GM19468 (cell line): ENCODE measurements at regions not wholly inside any gene's neighbourhood (a gene's known extent, or its start where the extent isn't known, plus 50 kb on each side); places are given as distances from the start of the nearest gene placed in this dataset.
"Not testable (repeated sequence)": the region's sequence is repeated elsewhere in the genome, so short reads cannot be mapped to it uniquely, and the experiment has no call there.

ENCODE experiments used
- ATAC-seq: cut with Tn5 transposase; IDR thresholded peaks from one replicate; pipeline ENCODE4 v1.9.1; 2021; ENCODE audit warnings: mild to moderate bottlenecking, moderate library complexity, moderate number of reproducible peaks; ENCODE audit not compliant: unreplicated experiment; ENCODE audit errors: extremely low read depth

- ATAC-seq: no peak
Observed at GRCh38 chr14:106414464-106414863, 888.1 kb downstream of the TMEM121 start.

- no peak for ATAC-seq
Observed at GRCh38 chr14:106417224-106418049, 891.1 kb downstream of the TMEM121 start.

DNA sequence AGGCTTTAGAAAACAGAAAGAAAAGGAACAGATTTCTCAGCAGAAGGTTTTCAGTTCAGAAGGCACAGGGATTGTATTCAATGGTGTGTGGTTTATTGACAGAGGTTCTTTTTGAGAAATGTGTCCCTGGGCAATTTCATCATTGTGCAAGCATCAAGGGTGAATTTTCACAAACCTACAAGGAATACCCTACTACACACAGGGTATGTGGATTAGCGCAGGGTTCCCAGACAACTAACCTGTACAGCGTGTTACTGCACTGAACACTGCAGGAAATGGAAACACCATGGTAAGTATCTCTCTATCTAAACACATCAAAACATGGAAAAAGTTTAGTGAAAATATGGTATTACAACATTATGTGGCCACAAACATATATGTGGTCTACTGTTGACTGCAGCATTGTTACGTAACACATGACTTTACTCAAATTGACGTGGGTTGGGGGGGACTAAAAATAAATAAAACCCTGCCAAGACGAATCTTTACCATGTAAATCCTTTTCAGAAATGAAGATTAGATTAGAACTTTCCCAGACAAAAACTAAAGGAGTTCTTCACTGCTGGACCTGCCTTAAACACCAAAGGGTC lies 893.1 kb downstream of the TMEM121 start:
- no peak for ATAC-seq

- not testable (repeated sequence) for ATAC-seq
Observed at GRCh38 chr14:106421431-106422033, 895.1 kb downstream of the TMEM121 start.

GRCh38 chr14:106422066-106422465 lies 895.7 kb downstream of the TMEM121 start:
- ATAC-seq: no peak

DNA sequence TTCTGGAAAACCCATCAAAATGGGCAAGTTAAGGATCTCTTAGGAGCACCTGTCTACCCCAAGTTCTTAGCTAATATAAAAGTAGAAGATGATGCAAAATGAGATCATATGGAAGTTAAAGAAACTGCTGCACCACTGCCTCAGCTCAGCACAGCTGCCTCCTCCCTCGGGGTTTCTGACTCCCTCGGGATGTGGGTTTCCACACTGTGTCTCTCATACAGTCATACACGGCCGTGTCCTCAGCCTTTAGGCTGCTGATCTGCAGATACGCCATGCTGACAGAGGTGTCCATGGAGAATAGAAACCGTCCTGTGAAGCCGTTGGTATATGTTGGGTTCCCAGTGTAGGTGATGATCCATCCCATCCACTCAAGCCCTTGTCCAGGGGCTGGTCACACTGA lies 898.8 kb downstream of the TMEM121 start:
- ATAC-seq: not testable (repeated sequence)

DNA sequence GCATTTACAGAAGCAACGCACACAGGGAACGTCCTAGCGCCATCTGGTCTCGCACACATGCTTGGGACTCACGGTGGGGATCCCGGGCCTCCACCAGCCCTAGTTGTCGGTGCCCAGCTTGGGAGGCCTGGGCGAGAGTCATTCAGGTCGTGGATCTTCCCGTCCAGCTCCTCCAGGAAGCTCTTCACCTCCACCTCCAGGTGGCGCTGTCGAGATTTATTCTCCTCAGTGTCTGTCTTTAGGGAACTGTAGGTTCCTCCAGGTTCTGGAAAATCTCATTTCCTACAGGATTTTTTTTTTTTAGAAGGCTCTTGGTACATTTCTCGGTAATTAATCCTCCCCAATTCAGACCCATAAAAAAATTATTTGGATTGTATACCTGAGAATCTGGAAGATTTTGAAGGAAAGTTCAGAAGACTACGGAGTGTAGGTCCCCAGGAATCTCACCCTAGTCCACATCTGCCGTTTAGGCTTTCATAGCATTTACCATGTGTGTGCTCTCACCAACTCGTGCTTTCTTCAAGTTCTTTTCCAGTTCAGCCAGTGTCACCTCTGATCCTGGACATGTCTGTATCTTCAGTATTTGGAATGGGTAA lies 910.0 kb downstream of the TMEM121 start:
- no peak for ATAC-seq

GRCh38 chr14:106442857-106443256 lies 916.5 kb downstream of the TMEM121 start:
- ATAC-seq: no peak

GRCh38 chr14:106455026-106455425 lies 928.6 kb downstream of the TMEM121 start:
- no peak for ATAC-seq

- ATAC-seq: no peak
Observed at GRCh38 chr14:106459971-106460730, 933.8 kb downstream of the TMEM121 start.

DNA sequence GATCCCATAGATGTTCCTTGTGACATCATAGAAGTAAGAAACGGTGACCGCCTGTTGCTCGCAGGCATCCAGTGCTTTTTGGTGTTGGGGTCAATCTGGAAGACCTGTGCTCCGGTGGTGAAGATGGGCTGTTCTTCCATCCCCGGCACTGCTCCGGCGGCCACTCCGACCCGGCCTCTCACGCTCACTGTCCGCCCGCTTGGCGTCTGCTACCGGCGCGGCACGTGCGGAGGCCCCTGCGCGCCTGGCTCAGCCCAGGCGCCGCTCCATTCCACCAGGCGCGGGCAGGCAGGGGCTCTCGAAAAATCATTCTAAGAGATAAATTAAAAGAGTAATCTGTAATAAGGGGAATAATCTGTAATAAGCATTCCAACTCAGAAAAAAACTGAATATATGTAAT lies 934.5 kb downstream of the TMEM121 start:
- no peak for ATAC-seq

- not testable (repeated sequence) for ATAC-seq
Observed at GRCh38 chr14:106466483-106466882, 940.1 kb downstream of the TMEM121 start.

- not testable (repeated sequence) for ATAC-seq
Observed at GRCh38 chr14:106468869-106469268, 942.5 kb downstream of the TMEM121 start.

- not testable (repeated sequence) for ATAC-seq
Observed at GRCh38 chr14:106470028-106470427, 943.6 kb downstream of the TMEM121 start.

DNA sequence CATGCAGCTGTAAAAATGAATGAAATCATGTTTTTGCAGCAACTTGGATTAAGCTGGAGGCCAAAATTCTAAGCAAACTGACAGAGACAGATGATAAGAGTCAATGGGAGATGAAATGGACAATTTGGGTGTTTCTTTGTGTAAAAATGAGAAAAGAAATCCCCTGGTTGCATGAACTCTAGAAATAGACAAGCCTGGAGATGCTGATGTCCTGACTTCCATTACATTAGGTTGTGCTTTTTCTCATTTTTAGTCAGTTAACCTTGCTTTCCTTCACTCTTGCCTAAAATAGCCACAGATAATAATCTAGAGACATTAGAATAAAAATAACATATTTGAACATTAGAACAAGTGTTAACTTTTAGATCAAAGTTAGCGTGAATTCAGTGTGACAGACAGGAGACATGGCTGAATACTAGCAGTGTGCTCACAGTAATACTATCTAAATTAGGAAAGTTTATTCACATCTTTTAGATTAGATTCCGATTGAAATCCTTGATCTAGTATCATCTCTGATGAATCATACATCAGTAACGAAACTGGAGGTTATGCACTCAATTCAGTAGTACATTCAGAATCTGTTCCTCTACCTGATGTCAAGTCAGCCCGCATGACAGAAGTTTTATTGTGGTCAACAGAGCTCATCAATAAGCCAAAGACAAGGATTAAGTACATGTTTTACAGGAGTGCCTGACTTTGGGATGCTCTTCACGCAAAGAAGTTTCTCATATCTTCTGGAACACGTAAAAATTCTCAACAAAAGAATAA lies 948.1 kb downstream of the TMEM121 start:
- ATAC-seq: peak; percentile 46

DNA sequence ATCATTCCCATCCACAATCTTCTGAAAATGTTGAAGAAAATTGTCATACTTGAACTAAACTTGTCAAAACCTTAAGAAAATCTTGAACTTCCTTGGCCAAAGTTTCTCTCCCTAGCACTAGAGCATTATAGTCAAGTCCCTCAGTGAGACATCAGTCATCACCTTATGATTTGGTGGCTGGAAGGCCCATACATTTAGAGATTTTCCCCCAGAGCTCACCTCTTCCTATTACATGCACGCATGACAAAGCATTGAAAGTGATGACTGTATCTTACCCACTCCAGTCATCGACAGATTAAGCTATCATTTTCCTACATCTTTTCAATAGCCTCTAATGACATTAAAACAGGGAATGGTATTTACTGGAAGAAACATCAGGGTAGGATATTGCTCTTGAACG lies 948.8 kb downstream of the TMEM121 start:
- not testable (repeated sequence) for ATAC-seq

- not testable (repeated sequence) for ATAC-seq
Observed at GRCh38 chr14:106477600-106477999, 951.2 kb downstream of the TMEM121 start.

GRCh38 chr14:106480287-106480686 lies 953.9 kb downstream of the TMEM121 start:
- not testable (repeated sequence) for ATAC-seq

DNA sequence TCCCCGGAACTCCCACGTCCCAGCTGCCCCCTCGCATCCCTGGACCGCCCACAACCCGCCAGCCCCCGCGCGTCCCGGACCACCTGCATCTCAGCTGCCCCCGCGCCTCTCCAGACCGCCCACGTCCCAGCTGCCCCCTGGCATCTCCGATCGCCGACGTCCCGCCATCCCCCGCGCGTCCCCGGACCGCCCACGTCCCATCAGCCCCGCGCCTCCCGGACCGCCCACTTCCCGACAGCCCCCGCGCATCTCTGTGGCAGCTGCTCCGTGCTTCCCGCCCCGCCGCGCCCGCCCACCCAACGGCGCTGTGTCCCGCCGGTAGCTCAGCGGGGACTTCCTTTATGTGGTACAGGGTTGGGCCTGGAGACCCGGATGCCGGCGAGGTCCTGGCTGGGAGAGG lies 955.8 kb downstream of the TMEM121 start:
- not testable (repeated sequence) for ATAC-seq
